ENCODE measurements at regions not wholly inside any gene's neighbourhood (a gene's known extent, or its start where the extent isn't known, plus 50 kb on each side); places are given as distances from the start of the nearest gene placed in this dataset.

GRCh38 chr1:208772891-208773290, 528.7 kb upstream of the PLXNA2 start:
- WGBS, 2 donors = 77 to 84% methylated on average over 4 of the region's 4 CpGs
- no peak for TF ChIP-seq POLR2A (IDR thresholded peaks at IDR 0.05)
- no peak for TF ChIP-seq CTCF (IDR thresholded peaks at IDR 0.05)
- intact Hi-C loops (cut with DNase I; ENCODE audit: low total_unique reads) = no loop called here

GRCh38 chr1:208775841-208776240, 531.7 kb upstream of the PLXNA2 start:
- intact Hi-C loops (cut with DNase I; ENCODE audit: low total_unique reads) = no loop called here
- no peak overlapping the region for H3K4me3 ChIP-seq (ENCODE audit: low read depth, poor library complexity, severe bottlenecking)
- no peak for DNase-seq (ENCODE audit: low spot score in 2 of 2)
- WGBS, 2 donors = 80 to 86% methylated on average over 3 of the region's 3 CpGs
- no peak for TF ChIP-seq POLR2A (IDR thresholded peaks at IDR 0.05)
- no peak for TF ChIP-seq CTCF (IDR thresholded peaks at IDR 0.05)

More at GRCh38 chr1:208772891-208773290, 528.7 kb upstream of the PLXNA2 start:
- H3K4me3 ChIP-seq (ENCODE audit: low read depth, poor library complexity, severe bottlenecking) = no peak overlapping the region
- DNase-seq (ENCODE audit: low spot score in 2 of 2) = no peak

- DNase-seq (ENCODE audit: low spot score in 2 of 2) = no peak
- intact Hi-C loops (cut with DNase I; ENCODE audit: low total_unique reads) = no loop called here
- no peak overlapping the region for H3K4me3 ChIP-seq (ENCODE audit: low read depth, poor library complexity, severe bottlenecking)
- whole genome bisulfite sequencing, 2 donors = 62 to 64% methylated on average over 6 of the region's 6 CpGs
- TF ChIP-seq CTCF (IDR thresholded peaks at IDR 0.05) (no peak), POLR2A (IDR thresholded peaks at IDR 0.05) (no peak)
Measured at GRCh38 chr1:208778417-208778816, 534.2 kb upstream of the PLXNA2 start.

GRCh38 chr1:208781391-208782045, 537.3 kb upstream of the PLXNA2 start:
- WGBS, 2 donors = 77 to 78% methylated on average over 3 of the region's 3 CpGs
- intact Hi-C loops (cut with DNase I; ENCODE audit: low total_unique reads) = no loop called here
- TF ChIP-seq POLR2A (IDR thresholded peaks at IDR 0.05) = no peak
- TF ChIP-seq CTCF (IDR thresholded peaks at IDR 0.05) = no peak
- no peak for DNase-seq (ENCODE audit: low spot score in 2 of 2)
- no peak overlapping the region for H3K4me3 ChIP-seq (ENCODE audit: low read depth, poor library complexity, severe bottlenecking)

GRCh38 chr1:208782186-208782585, 538.0 kb upstream of the PLXNA2 start:
- DNase-seq (ENCODE audit: low spot score in 2 of 2) = no peak
- TF ChIP-seq POLR2A (IDR thresholded peaks at IDR 0.05) (no peak), CTCF (IDR thresholded peaks at IDR 0.05) (no peak)
- H3K4me3 ChIP-seq (ENCODE audit: low read depth, poor library complexity, severe bottlenecking) = no peak overlapping the region
- intact Hi-C loops (cut with DNase I; ENCODE audit: low total_unique reads) = no loop called here
- 73 to 75% methylated on average over 4 of the region's 4 CpGs for WGBS, 2 donors

- 78 to 79% methylated on average over 1 of the region's 1 CpG for WGBS, 2 donors
Measured at GRCh38 chr1:208785629-208786028, 541.4 kb upstream of the PLXNA2 start.

More at GRCh38 chr1:208785629-208786028, 541.4 kb upstream of the PLXNA2 start:
- no peak for DNase-seq (ENCODE audit: low spot score in 2 of 2)
- no peak for TF ChIP-seq CTCF (IDR thresholded peaks at IDR 0.05)
- TF ChIP-seq POLR2A (IDR thresholded peaks at IDR 0.05) = no peak
- intact Hi-C loops (cut with DNase I; ENCODE audit: low total_unique reads) = no loop called here
- H3K4me3 ChIP-seq (ENCODE audit: low read depth, poor library complexity, severe bottlenecking) = no peak overlapping the region

All from lower leg skin (tissue), 4 donors.